ENCODE measurements at regions not wholly inside any gene's neighbourhood (a gene's known extent, or its start where the extent isn't known, plus 50 kb on each side); places are given as distances from the start of the nearest gene placed in this dataset.

DNA sequence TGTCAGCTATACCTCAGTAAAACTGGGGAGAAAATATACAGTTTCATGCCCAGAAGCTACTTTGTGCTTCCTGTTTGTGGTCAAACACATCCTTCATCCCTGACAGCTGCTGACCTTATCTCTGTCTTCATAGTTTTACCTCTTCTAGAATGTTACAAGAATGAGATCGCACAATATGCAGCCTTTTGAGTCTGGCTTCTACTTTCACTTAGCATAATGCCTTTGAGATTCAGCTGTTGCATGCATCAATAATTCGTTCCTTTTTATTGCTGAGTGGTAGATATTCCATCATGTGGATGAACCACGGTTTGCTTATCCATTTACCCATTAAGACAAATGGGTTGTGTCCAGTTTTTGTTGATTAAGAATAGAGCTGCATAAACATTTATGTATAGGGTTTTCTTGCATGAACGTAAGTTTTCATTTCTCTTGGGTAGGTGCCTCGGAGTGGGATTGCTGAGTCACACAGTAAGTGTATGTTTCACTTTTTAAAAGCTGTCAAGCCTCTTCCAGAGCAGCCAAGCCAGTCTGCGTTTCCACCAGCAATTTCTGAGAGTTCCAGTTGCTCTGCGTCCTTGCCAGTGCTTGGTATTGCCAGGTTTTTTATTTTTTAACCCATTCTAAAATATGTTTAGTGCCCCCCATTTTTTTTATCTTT is 86.6 kb upstream of the PAX1 start (continued):
- no peak for TF ChIP-seq DDX20 (tag; IDR thresholded peaks at IDR 0.05; ENCODE audit: low read depth)
- no peak for TF ChIP-seq ZNF717 (CRISPR knock-in tag; IDR thresholded peaks at IDR 0.05)
- peak; percentile 59; the same call in 1 of the 2 replicates for TF ChIP-seq ZNF407 (IDR thresholded peaks at IDR 0.05; ENCODE audit: low read depth)
- no peak for TF ChIP-seq ZNF324 (CRISPR knock-in tag; IDR thresholded peaks at IDR 0.05)
- no peak for TF ChIP-seq LARP7 (IDR thresholded peaks at IDR 0.05)
- TF ChIP-seq LEF1 (IDR thresholded peaks at IDR 0.05), result 0 out of 2 replicates have a peak, but pooled peaks have one; percentile 15
- TF ChIP-seq GABPA (tag; conservative IDR thresholded peaks at IDR 0.05; ENCODE audit: low read depth), result peak; percentile 55; the same call in 1 of the 2 replicates
- no peak for TF ChIP-seq ZNF766 (CRISPR knock-in tag; conservative IDR thresholded peaks at IDR 0.05)
- TF ChIP-seq GABPB2 (CRISPR knock-in tag; conservative IDR thresholded peaks at IDR 0.05), result no peak
- TF ChIP-seq RFX7 (CRISPR knock-in tag; IDR thresholded peaks at IDR 0.05), result no peak
- peak; percentile 52; the same call in 1 of the 2 replicates for TF ChIP-seq TRIM28 (IDR thresholded peaks at IDR 0.05)
- TF ChIP-seq MTA3 (IDR thresholded peaks at IDR 0.05; ENCODE audit: borderline replicate concordance), result no peak
- peak; percentile 65; the same call in 1 of the 2 replicates for TF ChIP-seq ESRRA (IDR thresholded peaks at IDR 0.05; ENCODE audit: borderline replicate concordance, low read depth)
- TF ChIP-seq BACH1 (tag; IDR thresholded peaks at IDR 0.05), result no peak
- no peak for TF ChIP-seq RBFOX2 (IDR thresholded peaks at IDR 0.05; ENCODE audit: low read depth, low read length)
- no peak for TF ChIP-seq ZNF764 (CRISPR knock-in tag; IDR thresholded peaks at IDR 0.05; ENCODE audit: low read depth)
- TF ChIP-seq ATF6 (CRISPR knock-in tag; IDR thresholded peaks at IDR 0.05), result no peak
- peak; percentile 97 for TF ChIP-seq ETV1 (tag; conservative IDR thresholded peaks at IDR 0.05; ENCODE audit: low read depth)
- TF ChIP-seq C11orf30 (IDR thresholded peaks at IDR 0.05; ENCODE audit: low read depth), result peak; percentile 62
- peak; percentile 92 for TF ChIP-seq ZFP36 (IDR thresholded peaks at IDR 0.05; ENCODE audit: low read depth, low read length, partially characterized antibody)
- TF ChIP-seq MEIS2 (IDR thresholded peaks at IDR 0.05; ENCODE audit: partially characterized antibody), result peak; percentile 98

Measured in K562 (cell line).